SU-DHL-6 (cell line): ENCODE measurements at regions not wholly inside any gene's neighbourhood (a gene's known extent, or its start where the extent isn't known, plus 50 kb on each side); places are given as distances from the start of the nearest gene placed in this dataset.

Experiments used
- CTCF ChIP-seq: fragments of 200-600 bp; sonication (generic); IDR thresholded peaks from one replicate; pipeline ENCODE4 v1.5.1; 2017; ENCODE audit warnings: antibody characterized with exemption, mild to moderate bottlenecking, low read length, moderate library complexity; ENCODE audit not compliant: insufficient read depth, poor library complexity, severe bottlenecking
- EZH2phosphoT487 ChIP-seq: fragments of 200-600 bp; sonication (generic), shearing (Covaris generic); conservative IDR thresholded peaks from 2 replicates; pipeline ENCODE4 v1.6.1; 2018; ENCODE audit warnings: mild to moderate bottlenecking, antibody characterized with exemption, low read length, moderate library complexity, mixed read lengths

GRCh38 chr6:9563568-9563967 lies 851.3 kb downstream of the TFAP2A start:
- TF ChIP-seq CTCF (no peak), EZH2phosphoT487 (no peak)
